HG02678 (cell line): ENCODE measurements at regions not wholly inside any gene's neighbourhood (a gene's known extent, or its start where the extent isn't known, plus 50 kb on each side); places are given as distances from the start of the nearest gene placed in this dataset.

Experiments used
- ATAC-seq: cut with Tn5 transposase; IDR thresholded peaks from one replicate; pipeline ENCODE4 v1.9.1; 2021; ENCODE audit warnings: mild to moderate bottlenecking, moderate library complexity; ENCODE audit not compliant: unreplicated experiment

GRCh38 chr12:125643055-125643454, 577.8 kb downstream of the AACS start:
- ATAC-seq = no peak

GRCh38 chr12:125645724-125646123, 580.5 kb downstream of the AACS start:
- no peak for ATAC-seq

GRCh38 chr12:125650587-125650986, 585.4 kb downstream of the AACS start:
- no peak for ATAC-seq

- ATAC-seq = no peak
Observed at GRCh38 chr12:125651625-125652024, 586.4 kb downstream of the AACS start.

- ATAC-seq = no peak
Observed at GRCh38 chr12:125652681-125653080, 587.4 kb downstream of the AACS start.

GRCh38 chr12:125657681-125658080, 592.4 kb downstream of the AACS start:
- ATAC-seq = no peak

DNA sequence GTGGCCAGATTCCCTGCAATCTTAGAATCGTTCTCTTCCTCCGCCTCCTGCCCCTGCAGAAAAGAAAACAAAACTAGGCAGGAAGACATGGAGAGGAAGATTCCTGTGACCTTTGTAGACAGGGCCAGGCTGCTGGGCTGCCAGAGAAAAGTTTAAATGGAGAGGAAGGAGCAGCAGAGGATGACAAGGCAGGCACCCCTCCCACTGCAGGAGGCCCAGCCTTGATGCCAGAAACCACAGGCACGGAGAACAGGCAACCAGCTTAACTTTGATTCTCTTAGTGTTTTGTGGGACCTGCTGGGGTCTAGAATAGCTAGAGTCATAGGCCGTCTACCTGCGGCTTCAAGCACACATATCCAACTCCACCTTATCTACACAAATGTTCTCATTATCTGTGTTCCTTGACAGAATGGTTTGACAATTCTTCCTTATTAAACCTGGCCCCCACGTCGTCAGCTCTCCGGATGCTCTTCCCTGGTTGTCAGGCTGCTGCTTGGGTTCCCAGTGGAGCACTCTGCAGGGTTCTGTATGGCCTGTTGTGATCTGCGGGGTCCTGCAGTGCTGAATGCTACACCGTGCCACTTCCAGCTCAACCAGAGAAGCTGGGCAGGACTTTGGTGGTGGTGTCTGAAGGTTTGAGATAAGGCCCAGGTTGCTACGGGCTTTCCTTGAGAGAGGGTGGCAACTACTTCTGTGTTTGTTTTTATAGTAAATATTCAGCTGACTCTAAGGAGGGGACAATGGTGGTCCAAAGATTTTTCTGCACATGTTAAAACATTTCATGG, 609.5 kb downstream of the AACS start:
- ATAC-seq = no peak

GRCh38 chr12:125676366-125676765, 611.1 kb downstream of the AACS start:
- no peak for ATAC-seq

DNA sequence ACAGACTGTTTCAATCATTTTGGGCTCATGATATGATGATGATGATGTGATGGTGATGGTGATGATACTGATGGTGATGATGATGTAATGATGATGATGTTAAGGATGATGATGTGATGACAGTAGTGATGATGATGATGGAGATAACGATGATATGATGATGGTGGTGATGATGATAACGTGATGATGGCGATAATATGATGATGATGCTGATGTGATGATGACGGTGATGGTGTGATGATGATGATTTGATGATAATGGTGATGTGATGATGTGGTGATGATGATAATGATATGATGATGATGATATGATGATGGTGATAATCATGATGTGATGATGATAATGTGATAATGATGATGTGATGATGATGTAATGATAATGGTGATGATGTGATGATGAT, 612.6 kb downstream of the AACS start:
- no peak for ATAC-seq

- ATAC-seq = no peak
Observed at GRCh38 chr12:125678589-125678993, 613.4 kb downstream of the AACS start.

DNA sequence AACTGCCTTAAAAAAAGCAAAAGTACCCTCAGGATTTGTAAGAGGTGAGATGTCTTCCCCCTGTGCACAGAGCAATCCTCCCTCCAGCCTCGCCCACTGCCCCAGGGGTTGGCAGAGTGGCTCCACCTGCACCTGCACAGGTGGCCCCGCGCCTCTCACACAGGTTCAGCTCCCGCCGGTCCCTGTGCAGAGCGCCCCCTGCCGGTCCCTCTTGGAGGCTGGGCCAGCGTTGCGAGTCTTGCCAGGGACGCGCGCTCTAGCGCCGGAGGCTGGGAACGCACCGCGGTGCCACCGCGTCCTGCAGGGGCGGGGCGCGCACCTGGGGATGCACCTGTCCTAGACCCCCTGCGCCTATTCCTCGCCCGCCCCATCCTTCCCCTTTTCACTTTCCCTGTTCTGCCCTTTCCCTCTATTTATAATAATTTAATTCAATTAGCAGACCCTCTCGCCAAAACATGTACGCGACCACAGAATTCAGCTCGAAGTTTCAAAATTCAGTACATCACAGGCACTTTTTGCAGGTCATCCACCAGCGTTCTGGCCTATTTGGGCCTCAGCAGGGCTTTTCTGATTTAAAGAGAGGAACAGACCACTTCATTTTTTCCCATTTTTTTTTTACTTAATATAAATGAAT, 618.6 kb downstream of the AACS start:
- ATAC-seq = no peak

GRCh38 chr12:125684968-125685790, 619.9 kb downstream of the AACS start:
- no peak for ATAC-seq

- no peak for ATAC-seq
Observed at GRCh38 chr12:125685915-125686314, 620.7 kb downstream of the AACS start.

- no peak for ATAC-seq
Observed at GRCh38 chr12:125687403-125687802, 622.2 kb downstream of the AACS start.

DNA sequence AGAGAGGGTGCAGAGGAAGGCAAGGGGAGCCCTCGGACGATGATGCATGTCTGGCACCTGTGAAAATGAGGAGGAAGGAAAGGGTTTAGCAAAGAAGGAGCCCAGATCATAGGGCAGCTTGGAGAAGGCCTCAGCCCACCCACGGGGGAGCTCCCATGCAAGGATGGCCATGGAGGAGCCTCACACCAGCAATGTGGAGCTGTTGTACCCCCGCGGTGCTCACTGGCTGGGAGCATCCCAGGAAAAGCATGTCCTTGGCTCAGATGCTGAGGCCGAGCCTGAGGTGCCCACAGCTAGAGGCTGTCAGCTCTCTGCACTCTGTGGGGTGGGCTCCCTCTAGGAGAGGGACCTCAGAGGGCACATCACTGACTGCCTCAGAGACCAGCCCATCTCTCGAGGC, 622.6 kb downstream of the AACS start:
- no peak for ATAC-seq

DNA sequence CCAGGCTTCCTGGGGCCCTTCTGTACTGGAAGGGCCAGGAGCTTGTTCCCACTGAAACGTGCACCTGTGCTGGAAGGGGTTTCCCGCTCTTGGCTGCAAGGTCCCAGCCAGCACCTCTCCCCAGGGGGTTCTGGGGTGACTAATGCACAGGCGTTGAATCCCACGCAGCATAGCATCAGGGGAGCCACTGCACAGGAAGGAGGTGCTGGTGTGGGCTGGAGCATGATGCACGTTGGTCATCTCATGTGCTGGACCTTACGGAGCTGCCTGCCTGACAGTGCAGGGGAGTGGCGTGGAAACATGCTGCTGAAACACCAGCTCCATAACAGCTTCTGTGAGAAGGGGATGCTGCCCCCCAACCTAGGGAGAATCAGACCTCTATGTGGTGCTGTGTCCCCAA, 623.0 kb downstream of the AACS start:
- ATAC-seq = no peak

GRCh38 chr12:125688881-125689280, 623.6 kb downstream of the AACS start:
- ATAC-seq = no peak

GRCh38 chr12:125689576-125690410, 624.6 kb downstream of the AACS start:
- ATAC-seq = no peak

DNA sequence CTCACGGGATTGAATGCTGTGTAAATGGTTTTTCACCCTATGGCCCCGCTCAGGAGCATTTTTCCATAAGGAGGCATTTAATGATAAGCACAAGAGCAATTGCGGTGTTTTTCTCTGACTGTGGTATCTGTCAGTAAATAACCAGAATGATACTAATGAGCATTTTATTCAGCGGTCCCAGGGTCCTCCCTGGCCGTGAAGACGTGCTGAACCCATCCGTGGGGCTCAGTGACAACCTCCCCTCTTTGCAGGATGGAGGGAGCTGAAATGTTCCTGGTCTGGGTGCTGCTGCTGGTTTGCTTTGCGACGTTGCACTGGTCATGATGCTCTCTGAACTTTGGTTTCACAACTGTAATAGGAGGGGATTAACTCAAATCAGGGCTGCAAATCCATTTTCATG, 625.6 kb downstream of the AACS start:
- no peak for ATAC-seq

GRCh38 chr12:125696054-125696453, 630.8 kb downstream of the AACS start:
- no peak for ATAC-seq

DNA sequence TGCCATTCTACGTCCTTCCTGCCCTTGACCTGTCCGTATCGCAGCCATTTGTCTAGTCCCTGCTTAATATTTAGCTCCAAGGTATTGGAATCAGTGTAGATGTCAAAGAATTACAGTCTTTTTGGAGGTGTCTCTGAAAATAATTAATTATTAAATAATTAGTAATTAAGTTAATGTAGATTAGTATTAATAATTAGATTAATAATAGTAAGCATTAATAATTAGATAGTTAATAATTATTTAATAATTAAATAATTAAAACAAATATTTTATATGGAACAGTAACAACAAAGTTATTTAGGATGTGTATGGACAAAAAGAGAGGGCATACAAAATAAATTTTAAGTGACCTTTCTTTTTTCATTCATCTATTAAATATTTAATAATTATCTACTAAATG, 639.6 kb downstream of the AACS start:
- no peak for ATAC-seq
